Heart right ventricle (tissue), 16 donors: ENCODE measurements at regions not wholly inside any gene's neighbourhood (a gene's known extent, or its start where the extent isn't known, plus 50 kb on each side); places are given as distances from the start of the nearest gene placed in this dataset.

Experiments
- ATAC-seq, 8 donors: fragments of 200-7000 bp; cut with Tn5 transposase; one replicate each; pipeline ENCODE4 v1.9.1; 2020; ENCODE audit warnings: mild to moderate bottlenecking in 8 of 8, moderate library complexity in 8 of 8, moderate number of reproducible peaks in 1 of 8
- DNase-seq, 2 donors: peaks; one replicate each; pipeline ENCODE4 v3.0.0-alpha.2; 2020
- H3K27ac ChIP-seq, 10 donors: fragments of 200-600 bp; sonication (generic) in 2 of 10; one replicate each; pipeline versions ENCODE4 v1.5.0 to v1.8.0; 2020 to 2022; ENCODE audit warnings: mild to moderate bottlenecking in 3 of 10
- H3K27me3 ChIP-seq, 7 donors: fragments of 200-600 bp; one replicate each; pipeline ENCODE4 v1.8.0; 2021 to 2022; ENCODE audit warnings: mild to moderate bottlenecking in 2 of 7
- H3K36me3 ChIP-seq, 9 donors: fragments of 200-600 bp; sonication (generic) in 1 of 9; one replicate each; pipeline versions ENCODE4 v1.5.0 to v1.8.0; 2020 to 2022; ENCODE audit warnings: mild to moderate bottlenecking in 2 of 9
- H3K4me1 ChIP-seq, 9 donors: fragments of 200-600 bp; sonication (generic) in 1 of 9; one replicate each; pipeline versions ENCODE4 v1.5.0 to v1.8.0; 2020 to 2022; ENCODE audit warnings: mild to moderate bottlenecking in 4 of 9
- H3K4me3 ChIP-seq, 10 donors: fragments of 200-600 bp; sonication (generic) in 2 of 10; one replicate each; pipeline versions ENCODE4 v1.5.0 to v1.8.0; 2020 to 2022; ENCODE audit warnings: mild to moderate bottlenecking in 7 of 10, moderate library complexity in 2 of 10
- H3K9me3 ChIP-seq, 11 donors: fragments of 200-600 bp in 10 of 11; sonication (generic) in 2 of 11; one replicate each; pipeline versions ENCODE4 v1.5.0 to v1.8.0; 2013 to 2022; ENCODE audit warnings: mild to moderate bottlenecking in 2 of 11, control low read depth in 1 of 11, moderate library complexity in 1 of 11
- CTCF ChIP-seq, 9 donors: fragments of 200-600 bp; sonication (generic) in 2 of 9; IDR thresholded peaks; one replicate each; pipeline versions ENCODE4 v1.5.0 to v1.8.0; 2021 to 2022; ENCODE audit warnings: antibody characterized with exemption in 9 of 9, mild to moderate bottlenecking in 5 of 9, moderate library complexity in 1 of 9
- WGBS, 2 donors: extraction: QIAGEN DNeasy Blood & Tissue Kit; methylation state at CpG; one replicate each; pipeline ENCODE4 v1.1.7; 2013; ENCODE audit warnings: inconsistent platforms in 1 of 2; 5-methylcytosine and 5-hydroxymethylcytosine counted together
- intact Hi-C, 10 donors: fragments of 100-400 bp; cut with DNase I; formaldehyde crosslinking; loops; one replicate each; pipeline versions ENCODE4 v1.11.1 to v1.14.2; 2022
- donor health status: Arrhythmogenic right ventricular cardiomyopathy.
- donor health status: ischemic (EF 13 %, LVEDD 7.1; RV severe dilation, severe dysfunction).
- donor health status: healthy with polysubstance abuse.
- donor health status: DM: no; HTN: yes; CAD: no.
- donor health status: DM: no; HTN: no; CAD: no.
- donor health status: ischemic (EF 25% LVEDD 6.9; RV normal size, moderate dysfunction).
- donor health status: ischemic (EF 25% LVEDD 5.7; RV mildly dilated, moderate dysfunction).
- donor health status: healthy.
- donor health status: DM: yes; HTN: yes; CAD: no.
- donor health status: Ischemic cardiomyopathy.
- donor health status: ischemic (EF 35%, LVEDD 5.7; RV mildly dilated, moderate dysfunction).
- donor health status: nonischemic (EF 11% LVEDD 7.7; RV severe dilation, severe dysfunction).
- donor health status: DM: yes; HTN: yes; CAD: no.
- donor health status: PGD.
- donor health status: ischemic (EF 29% LVEDD 5.4; RV normal size, mild dysfunction).
- donor health status: nonischemic (EF 23%, LVEDD 6.1; RV moderate dilation, normal function).

- 84 to 88% methylated on average over 2 of the region's 2 CpGs for WGBS, 2 donors
- Histone ChIP-seq H3K4me3 (no peak overlapping the region), H3K27me3 (no peaks in the 10 kb centered on the region), H3K36me3 (no peaks in the 10 kb centered on the region), H3K9me3 (peaks cover 0 to 9% (median 0%) of the 10 kb centered on the region in 11 donors), H3K27ac (no peak overlapping the region), H3K4me1 (no peaks in the 10 kb centered on the region)
- intact Hi-C loops = no loop called here
- no peak for TF ChIP-seq CTCF (IDR thresholded peaks at IDR 0.05)
- DNase-seq = no peak
- ATAC-seq = peak in 3 of 8 donors; percentile 41 to 76 (median 69)
Measured at GRCh38 chr16:63100082-63100481, 1063.8 kb upstream of the CDH8 start.

DNA sequence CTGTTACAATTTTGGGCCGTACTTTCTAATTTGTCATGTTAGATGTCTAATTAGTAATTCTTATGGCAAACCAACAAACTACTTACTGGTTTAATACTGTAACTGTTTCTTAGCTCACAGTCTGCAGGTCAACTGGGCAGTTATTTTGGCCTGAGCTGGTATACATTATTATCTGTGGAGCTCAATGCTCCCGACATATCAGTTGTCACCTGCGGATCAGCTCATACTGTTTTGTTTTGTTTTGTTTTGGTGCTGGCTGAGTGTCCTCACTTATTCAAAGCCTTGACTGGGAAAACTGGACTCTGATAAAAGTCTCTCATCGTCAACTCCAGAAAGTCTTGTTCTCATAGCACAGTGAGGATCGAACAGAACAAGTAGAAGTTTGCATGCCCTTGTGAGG is 1060.6 kb upstream of the CDH8 start:
- no peak overlapping the region for H3K27ac ChIP-seq
- intact Hi-C loops = no loop called here
- no peak overlapping the region for H3K4me3 ChIP-seq
- TF ChIP-seq CTCF (IDR thresholded peaks at IDR 0.05) = no peak
- H3K36me3 ChIP-seq = no peaks in the 10 kb centered on the region
- no peaks in the 10 kb centered on the region for H3K4me1 ChIP-seq
- ATAC-seq (peak in 1 of 8 donors; percentile 57), DNase-seq (no peak)
- H3K9me3 ChIP-seq = peaks cover 0 to 9% (median 0%) of the 10 kb centered on the region in 11 donors
- no peaks in the 10 kb centered on the region for H3K27me3 ChIP-seq
- WGBS, 2 donors = 80 to 83% methylated on average over 5 of the region's 5 CpGs

GRCh38 chr16:63092736-63093135 is 1056.5 kb upstream of the CDH8 start:
- ATAC-seq (no peak), DNase-seq (no peak)
- H3K4me1 ChIP-seq = no peaks in the 10 kb centered on the region
- H3K27me3 ChIP-seq = no peaks in the 10 kb centered on the region
- H3K9me3 ChIP-seq = peaks cover 0 to 14% (median 0%) of the 10 kb centered on the region in 11 donors
- H3K27ac ChIP-seq = no peak overlapping the region
- no peak overlapping the region for H3K4me3 ChIP-seq
- H3K36me3 ChIP-seq = no peaks in the 10 kb centered on the region
- no peak for TF ChIP-seq CTCF (IDR thresholded peaks at IDR 0.05)
- intact Hi-C loops = no loop called here

GRCh38 chr16:63082101-63082500 is 1045.9 kb upstream of the CDH8 start:
- ATAC-seq = no peak
- H3K36me3 ChIP-seq = no peaks in the 10 kb centered on the region
- intact Hi-C loops = no loop called here
- no peaks in the 10 kb centered on the region for H3K27me3 ChIP-seq
- H3K9me3 ChIP-seq = no peaks in the 10 kb centered on the region
- TF ChIP-seq CTCF (IDR thresholded peaks at IDR 0.05) = no peak
- WGBS, 2 donors = 68 to 75% methylated on average over 2 of the region's 2 CpGs
- H3K27ac ChIP-seq = no peak overlapping the region
- no peak for DNase-seq
- peaks cover 0 to 7% (median 0%) of the 10 kb centered on the region in 9 donors for H3K4me1 ChIP-seq
- H3K4me3 ChIP-seq = no peak overlapping the region
